ENCODE measurements at regions not wholly inside any gene's neighbourhood (a gene's known extent, or its start where the extent isn't known, plus 50 kb on each side); places are given as distances from the start of the nearest gene placed in this dataset.

GRCh38 chr7:4319280-4319679 lies 362.8 kb upstream of the FOXK1 start:
- Histone ChIP-seq H2AFZ (no peak overlapping the region), H3K9me2 (replicated peaks; ENCODE audit: insufficient read depth) (no peaks in the 10 kb centered on the region), H3K27ac (no peak overlapping the region), H4K20me1 (ENCODE audit: insufficient read depth, poor library complexity, severe bottlenecking) (no peaks in the 10 kb centered on the region), H3K4me1 (ENCODE audit: insufficient read depth) (no peaks in the 10 kb centered on the region), H3K4me3 (no peak overlapping the region), H3K4me2 (no peak overlapping the region), H3K79me2 (no peaks in the 10 kb centered on the region), H3K27me3 (no peaks in the 10 kb centered on the region), H3K36me3 (replicated peaks; ENCODE audit: insufficient read depth, low read depth) (no peaks in the 10 kb centered on the region), H3K9me3 (ENCODE audit: low read depth) (no peaks in the 10 kb centered on the region)
- 86% methylated on average over 11 of the region's 11 CpGs for WGBS (ENCODE audit: low lambda C conversion rate, missing lambda C conversion rate)
- DNase-seq (ENCODE audit: low spot score), result no peak
- TF ChIP-seq EZH2 (IDR thresholded peaks at IDR 0.05; ENCODE audit: borderline replicate concordance), result no peak
- TF ChIP-seq, protein P1, sequence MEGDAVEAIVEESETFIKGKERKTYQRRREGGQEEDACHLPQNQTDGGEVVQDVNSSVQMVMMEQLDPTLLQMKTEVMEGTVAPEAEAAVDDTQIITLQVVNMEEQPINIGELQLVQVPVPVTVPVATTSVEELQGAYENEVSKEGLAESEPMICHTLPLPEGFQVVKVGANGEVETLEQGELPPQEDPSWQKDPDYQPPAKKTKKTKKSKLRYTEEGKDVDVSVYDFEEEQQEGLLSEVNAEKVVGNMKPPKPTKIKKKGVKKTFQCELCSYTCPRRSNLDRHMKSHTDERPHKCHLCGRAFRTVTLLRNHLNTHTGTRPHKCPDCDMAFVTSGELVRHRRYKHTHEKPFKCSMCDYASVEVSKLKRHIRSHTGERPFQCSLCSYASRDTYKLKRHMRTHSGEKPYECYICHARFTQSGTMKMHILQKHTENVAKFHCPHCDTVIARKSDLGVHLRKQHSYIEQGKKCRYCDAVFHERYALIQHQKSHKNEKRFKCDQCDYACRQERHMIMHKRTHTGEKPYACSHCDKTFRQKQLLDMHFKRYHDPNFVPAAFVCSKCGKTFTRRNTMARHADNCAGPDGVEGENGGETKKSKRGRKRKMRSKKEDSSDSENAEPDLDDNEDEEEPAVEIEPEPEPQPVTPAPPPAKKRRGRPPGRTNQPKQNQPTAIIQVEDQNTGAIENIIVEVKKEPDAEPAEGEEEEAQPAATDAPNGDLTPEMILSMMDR (IDR thresholded peaks at IDR 0.05; ENCODE audit: poor library complexity), result no peak
- TF ChIP-seq EZH2phosphoT487 (IDR thresholded peaks at IDR 0.05; ENCODE audit: low read depth, severe bottlenecking, unreplicated experiment), result no peak

GRCh38 chr7:4325732-4326131 lies 356.4 kb upstream of the FOXK1 start:
- H3K36me3 ChIP-seq (replicated peaks; ENCODE audit: insufficient read depth, low read depth), result no peaks in the 10 kb centered on the region
- WGBS (ENCODE audit: low lambda C conversion rate, missing lambda C conversion rate), result 89% methylated on average over 8 of the region's 8 CpGs
- no peak overlapping the region for H3K27ac ChIP-seq
- H4K20me1 ChIP-seq (ENCODE audit: insufficient read depth, poor library complexity, severe bottlenecking), result no peaks in the 10 kb centered on the region
- H3K9me3 ChIP-seq (ENCODE audit: low read depth), result no peaks in the 10 kb centered on the region
- H3K27me3 ChIP-seq, result no peaks in the 10 kb centered on the region
- H3K4me1 ChIP-seq (ENCODE audit: insufficient read depth), result no peaks in the 10 kb centered on the region
- TF ChIP-seq EZH2phosphoT487 (IDR thresholded peaks at IDR 0.05; ENCODE audit: low read depth, severe bottlenecking, unreplicated experiment), result no peak
- TF ChIP-seq, protein P1 (IDR thresholded peaks at IDR 0.05; ENCODE audit: poor library complexity), result no peak
- TF ChIP-seq EZH2 (IDR thresholded peaks at IDR 0.05; ENCODE audit: borderline replicate concordance), result no peak
- H3K79me2 ChIP-seq, result no peaks in the 10 kb centered on the region
- no peak overlapping the region for H3K4me3 ChIP-seq
- no peak for DNase-seq (ENCODE audit: low spot score)
- no peak overlapping the region for H2AFZ ChIP-seq
- no peak overlapping the region for H3K4me2 ChIP-seq
- no peaks in the 10 kb centered on the region for H3K9me2 ChIP-seq (replicated peaks; ENCODE audit: insufficient read depth)

DNA sequence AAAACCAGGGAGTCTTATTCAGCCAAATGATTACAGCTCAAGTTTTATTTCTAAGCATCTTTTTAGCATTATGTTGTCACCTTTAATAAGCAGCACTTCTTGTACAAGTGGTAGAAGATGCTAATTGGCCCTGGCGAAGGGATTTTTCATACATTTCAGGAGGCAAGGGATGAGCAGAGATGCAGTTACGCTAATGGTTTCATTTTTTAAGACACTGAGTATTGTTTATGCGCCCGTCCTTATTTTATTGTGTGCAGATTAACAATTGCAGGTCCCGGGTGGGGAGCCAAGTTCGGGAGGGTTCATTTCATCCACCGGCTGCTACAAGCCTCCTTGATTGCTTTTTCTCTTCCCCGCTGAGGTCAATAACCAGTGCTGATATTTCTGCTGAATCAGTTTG lies 350.4 kb upstream of the FOXK1 start:
- no peak overlapping the region for H3K4me2 ChIP-seq
- H3K36me3 ChIP-seq (replicated peaks; ENCODE audit: insufficient read depth, low read depth), result no peaks in the 10 kb centered on the region
- no peaks in the 10 kb centered on the region for H3K9me3 ChIP-seq (ENCODE audit: low read depth)
- no peaks in the 10 kb centered on the region for H3K4me1 ChIP-seq (ENCODE audit: insufficient read depth)
- H3K9me2 ChIP-seq (replicated peaks; ENCODE audit: insufficient read depth), result no peaks in the 10 kb centered on the region
- WGBS (ENCODE audit: low lambda C conversion rate, missing lambda C conversion rate), result 90% methylated on average over 8 of the region's 8 CpGs
- no peak for DNase-seq (ENCODE audit: low spot score)
- H2AFZ ChIP-seq, result no peak overlapping the region
- no peaks in the 10 kb centered on the region for H4K20me1 ChIP-seq (ENCODE audit: insufficient read depth, poor library complexity, severe bottlenecking)
- no peaks in the 10 kb centered on the region for H3K27me3 ChIP-seq
- no peak overlapping the region for H3K27ac ChIP-seq
- H3K4me3 ChIP-seq, result no peak overlapping the region
- H3K79me2 ChIP-seq, result no peaks in the 10 kb centered on the region
- TF ChIP-seq EZH2 (IDR thresholded peaks at IDR 0.05; ENCODE audit: borderline replicate concordance), result no peak
- TF ChIP-seq, protein P1 (IDR thresholded peaks at IDR 0.05; ENCODE audit: poor library complexity), result no peak
- no peak for TF ChIP-seq EZH2phosphoT487 (IDR thresholded peaks at IDR 0.05; ENCODE audit: low read depth, severe bottlenecking, unreplicated experiment)

DNA sequence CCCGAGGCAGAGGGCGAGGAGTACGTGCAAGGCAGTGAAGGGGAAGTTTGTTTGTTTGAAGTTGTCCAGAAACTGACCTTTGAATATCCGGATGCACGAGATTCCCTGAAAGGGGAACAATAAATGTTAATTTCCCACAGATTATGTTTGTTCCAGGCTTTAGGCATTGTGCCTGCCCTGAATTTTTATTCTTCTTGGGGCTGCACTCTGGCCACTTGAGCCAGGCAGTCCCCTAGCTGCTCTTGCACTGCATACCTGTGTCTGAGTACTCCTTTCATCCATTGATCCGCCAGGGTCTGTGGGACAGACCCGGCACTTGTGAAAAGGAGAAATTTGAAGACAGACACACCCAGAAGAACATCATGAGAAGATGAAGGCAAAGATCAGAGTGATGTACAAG lies 343.5 kb upstream of the FOXK1 start:
- H4K20me1 ChIP-seq (ENCODE audit: insufficient read depth, poor library complexity, severe bottlenecking), result no peaks in the 10 kb centered on the region
- no peak for TF ChIP-seq EZH2phosphoT487 (IDR thresholded peaks at IDR 0.05; ENCODE audit: low read depth, severe bottlenecking, unreplicated experiment)
- TF ChIP-seq, protein P1 (IDR thresholded peaks at IDR 0.05; ENCODE audit: poor library complexity), result no peak
- no peak for TF ChIP-seq EZH2 (IDR thresholded peaks at IDR 0.05; ENCODE audit: borderline replicate concordance)
- no peaks in the 10 kb centered on the region for H3K79me2 ChIP-seq
- no peaks in the 10 kb centered on the region for H3K9me2 ChIP-seq (replicated peaks; ENCODE audit: insufficient read depth)
- no peaks in the 10 kb centered on the region for H3K36me3 ChIP-seq (replicated peaks; ENCODE audit: insufficient read depth, low read depth)
- 80% methylated on average over 7 of the region's 7 CpGs for WGBS (ENCODE audit: low lambda C conversion rate, missing lambda C conversion rate)
- no peak overlapping the region for H3K4me3 ChIP-seq
- no peaks in the 10 kb centered on the region for H3K27me3 ChIP-seq
- H3K9me3 ChIP-seq (ENCODE audit: low read depth), result no peaks in the 10 kb centered on the region
- no peak overlapping the region for H2AFZ ChIP-seq
- DNase-seq (ENCODE audit: low spot score), result no peak
- no peaks in the 10 kb centered on the region for H3K4me1 ChIP-seq (ENCODE audit: insufficient read depth)
- no peak overlapping the region for H3K4me2 ChIP-seq
- no peak overlapping the region for H3K27ac ChIP-seq
